Upper lobe of right lung (tissue), 1 donor: ENCODE measurements at regions not wholly inside any gene's neighbourhood (a gene's known extent, or its start where the extent isn't known, plus 50 kb on each side); places are given as distances from the start of the nearest gene placed in this dataset.
A peak's percentile ranks its signal among the peaks of the same experiment; 100 is the strongest.
"Not testable (repeated sequence)": the region's sequence is repeated elsewhere in the genome, so short reads cannot be mapped to it uniquely, and the experiment has no call there.

ENCODE experiments used
- ATAC-seq: fragments of 200-7000 bp; cut with Tn5 transposase; one replicate; pipeline ENCODE4 v1.9.1; 2020; ENCODE audit warnings: mild to moderate bottlenecking, moderate library complexity
- DNase-seq: peaks from one replicate; pipeline ENCODE4 v3.0.0-alpha.2; 2020
- H3K27ac ChIP-seq: fragments of 200-600 bp; one replicate; pipeline ENCODE4 v1.8.0; 2022
- H3K27me3 ChIP-seq: fragments of 200-600 bp; one replicate; pipeline ENCODE4 v1.8.0; 2022; ENCODE audit warnings: mild to moderate bottlenecking
- H3K36me3 ChIP-seq: fragments of 200-600 bp; one replicate; pipeline ENCODE4 v1.8.0; 2022
- H3K4me1 ChIP-seq: fragments of 200-600 bp; one replicate; pipeline ENCODE4 v1.8.0; 2022
- H3K4me3 ChIP-seq: fragments of 200-600 bp; one replicate; pipeline ENCODE4 v1.8.0; 2022; ENCODE audit warnings: mild to moderate bottlenecking
- H3K9me3 ChIP-seq: fragments of 200-600 bp; one replicate; pipeline ENCODE4 v1.8.0; 2022
- CTCF ChIP-seq: fragments of 200-600 bp; IDR thresholded peaks from one replicate; pipeline ENCODE4 v1.8.0; 2022; ENCODE audit warnings: antibody characterized with exemption
- intact Hi-C: fragments of 100-400 bp; cut with DNase I; formaldehyde crosslinking; loops from one replicate; pipeline ENCODE4 v1.11.0; 2022
- donor health status: DM: no; HTN: yes; CAD: no; lungs with severe emphysema.

GRCh38 chr1:157307491-157307890 lies 169.3 kb upstream of the ETV3 start:
- no peaks in the 10 kb centered on the region for H3K27me3 ChIP-seq
- H3K4me1 ChIP-seq = no peaks in the 10 kb centered on the region
- no peak for DNase-seq
- no peaks in the 10 kb centered on the region for H3K36me3 ChIP-seq
- intact Hi-C loops = no loop called here
- no peak overlapping the region for H3K27ac ChIP-seq
- peak; percentile 21 for ATAC-seq
- H3K9me3 ChIP-seq = no peaks in the 10 kb centered on the region
- TF ChIP-seq CTCF = no peak
- no peak overlapping the region for H3K4me3 ChIP-seq

GRCh38 chr1:157306896-157307295 lies 168.7 kb upstream of the ETV3 start:
- Histone ChIP-seq H3K27me3 (no peaks in the 10 kb centered on the region), H3K4me1 (no peaks in the 10 kb centered on the region), H3K9me3 (no peaks in the 10 kb centered on the region), H3K27ac (no peak overlapping the region), H3K4me3 (no peak overlapping the region), H3K36me3 (no peaks in the 10 kb centered on the region)
- no peak for DNase-seq
- intact Hi-C loops = no loop called here
- no peak for ATAC-seq
- no peak for TF ChIP-seq CTCF

GRCh38 chr1:157304271-157304670 lies 166.1 kb upstream of the ETV3 start:
- intact Hi-C loops = no loop called here

GRCh38 chr1:157302724-157303123 lies 164.5 kb upstream of the ETV3 start:
- no peak for DNase-seq
- Histone ChIP-seq H3K9me3 (no peaks in the 10 kb centered on the region), H3K36me3 (no peaks in the 10 kb centered on the region), H3K4me3 (no peak overlapping the region), H3K4me1 (no peaks in the 10 kb centered on the region), H3K27me3 (no peaks in the 10 kb centered on the region), H3K27ac (no peak overlapping the region)
- intact Hi-C loops = no loop called here
- ATAC-seq = no peak
- TF ChIP-seq CTCF = no peak

More at GRCh38 chr1:157304271-157304670, 166.1 kb upstream of the ETV3 start:
- TF ChIP-seq CTCF = no peak
- ATAC-seq = no peak
- Histone ChIP-seq H3K4me3 (no peak overlapping the region), H3K27ac (no peak overlapping the region), H3K9me3 (no peaks in the 10 kb centered on the region), H3K36me3 (no peaks in the 10 kb centered on the region), H3K27me3 (no peaks in the 10 kb centered on the region), H3K4me1 (no peaks in the 10 kb centered on the region)
- no peak for DNase-seq

- ATAC-seq = no peak
- no peak for DNase-seq
- no peak overlapping the region for H3K4me3 ChIP-seq
- no peaks in the 10 kb centered on the region for H3K9me3 ChIP-seq
- H3K27ac ChIP-seq = no peak overlapping the region
- H3K4me1 ChIP-seq = no peaks in the 10 kb centered on the region
- intact Hi-C loops = no loop called here
- no peak for TF ChIP-seq CTCF
- H3K36me3 ChIP-seq = no peaks in the 10 kb centered on the region
- no peaks in the 10 kb centered on the region for H3K27me3 ChIP-seq
Measured at GRCh38 chr1:157302199-157302497, 164.0 kb upstream of the ETV3 start.

- no peak for ATAC-seq
Measured at GRCh38 chr1:157301477-157302198, 163.4 kb upstream of the ETV3 start.

GRCh38 chr1:157294387-157295145 lies 156.4 kb upstream of the ETV3 start:
- ATAC-seq = peak; percentile 63
- H3K27ac ChIP-seq, H3K4me3 ChIP-seq, H3K4me1 ChIP-seq, H3K27me3 ChIP-seq, intact Hi-C loops, H3K9me3 ChIP-seq, DNase-seq, H3K36me3 ChIP-seq: not testable (repeated sequence)

More at GRCh38 chr1:157301477-157302198, 163.4 kb upstream of the ETV3 start:
- Histone ChIP-seq H3K27ac (no peak overlapping the region), H3K36me3 (no peaks in the 10 kb centered on the region), H3K9me3 (no peaks in the 10 kb centered on the region), H3K27me3 (no peaks in the 10 kb centered on the region), H3K4me1 (no peaks in the 10 kb centered on the region), H3K4me3 (no peak overlapping the region)
- no peak for DNase-seq
- intact Hi-C loops = no loop called here
- TF ChIP-seq CTCF = no peak
